MM.1S (cell line): ENCODE measurements at regions not wholly inside any gene's neighbourhood (a gene's known extent, or its start where the extent isn't known, plus 50 kb on each side); places are given as distances from the start of the nearest gene placed in this dataset.

Experiments
- DNase-seq: peaks from one replicate; pipeline ENCODE4 v3.0.0-alpha.2; 2015
- H2AFZ ChIP-seq: fragments of 300-600 bp; sonication (generic); 2 replicates; pipeline ENCODE4 v1.6.0; 2016; ENCODE audit warnings: antibody characterized with exemption, low read length
- H3F3A ChIP-seq: fragments of 300-600 bp; sonication (generic); 2 replicates; pipeline ENCODE4 v1.6.1; 2016; ENCODE audit warnings: mild to moderate bottlenecking, antibody characterized with exemption, low read length, moderate library complexity, mixed read lengths; ENCODE audit not compliant: insufficient read depth
- H3K27ac ChIP-seq: fragments of 300-600 bp; sonication (generic); 2 replicates; pipeline ENCODE4 v1.5.1; 2016; ENCODE audit warnings: mild to moderate bottlenecking, low read length
- H3K27me3 ChIP-seq: fragments of 300-600 bp; sonication (generic); replicated peaks from 2 replicates; pipeline ENCODE4 v1.6.0; 2016; ENCODE audit warnings: low read length; ENCODE audit not compliant: insufficient read depth
- H3K36me3 ChIP-seq: fragments of 300-600 bp; sonication (generic); replicated peaks from 2 replicates; pipeline ENCODE4 v1.6.1; 2016; ENCODE audit warnings: mild to moderate bottlenecking, low read length, mixed read lengths; ENCODE audit not compliant: insufficient read depth
- H3K4me1 ChIP-seq: fragments of 300-600 bp; sonication (generic); 2 replicates; pipeline ENCODE4 v1.6.1; 2016; ENCODE audit warnings: low read length, mixed read lengths
- H3K4me2 ChIP-seq: fragments of 300-600 bp; sonication (generic); 2 replicates; pipeline ENCODE4 v1.6.0; 2016; ENCODE audit warnings: low read depth, low read length
- H3K4me3 ChIP-seq: fragments of 300-600 bp; sonication (generic); 2 replicates; pipeline ENCODE4 v1.5.1; 2016; ENCODE audit warnings: low read length, mixed read lengths
- H3K79me2 ChIP-seq: fragments of 300-600 bp; sonication (generic); 2 replicates; pipeline ENCODE4 v1.6.1; 2016; ENCODE audit warnings: mixed run types, low read length, mixed read lengths
- H3K9ac ChIP-seq: fragments of 300-600 bp; sonication (generic); 2 replicates; pipeline ENCODE4 v1.6.1; 2016; ENCODE audit warnings: low read length, mixed read lengths
- H3K9me2 ChIP-seq: fragments of 300-600 bp; sonication (generic); replicated peaks from 2 replicates; pipeline ENCODE4 v1.6.1; 2016; ENCODE audit warnings: mild to moderate bottlenecking, low read length, mixed read lengths; ENCODE audit not compliant: insufficient read depth
- H3K9me3 ChIP-seq: fragments of 300-600 bp; sonication (generic); replicated peaks from 2 replicates; pipeline ENCODE4 v1.6.1; 2016; ENCODE audit warnings: mild to moderate bottlenecking, low read length, mixed read lengths; ENCODE audit not compliant: insufficient read depth
- H4K20me1 ChIP-seq: fragments of 300-600 bp; sonication (generic); 2 replicates; pipeline ENCODE4 v1.6.1; 2016; ENCODE audit warnings: mild to moderate bottlenecking, low read length, moderate library complexity, mixed read lengths; ENCODE audit not compliant: insufficient read depth
- EZH2 ChIP-seq: fragments of 300-600 bp; sonication (generic); optimal IDR thresholded peaks from 2 replicates; pipeline ENCODE3; 2017; ENCODE audit warnings: low read depth, mild to moderate bottlenecking, antibody characterized with exemption, low read length, mixed read lengths
- EZH2phosphoT487 ChIP-seq: fragments of 300-600 bp; sonication (generic); IDR thresholded peaks from 2 replicates; pipeline ENCODE4 v1.6.1; 2018; ENCODE audit warnings: antibody characterized with exemption, low read length
- TF ChIP-seq, protein P1 (sequence below): fragments of 300-600 bp; sonication (generic); IDR thresholded peaks from 2 replicates; pipeline ENCODE4 v1.5.1; 2016; ENCODE audit warnings: antibody characterized with exemption, low read length, mixed read lengths

DNA sequence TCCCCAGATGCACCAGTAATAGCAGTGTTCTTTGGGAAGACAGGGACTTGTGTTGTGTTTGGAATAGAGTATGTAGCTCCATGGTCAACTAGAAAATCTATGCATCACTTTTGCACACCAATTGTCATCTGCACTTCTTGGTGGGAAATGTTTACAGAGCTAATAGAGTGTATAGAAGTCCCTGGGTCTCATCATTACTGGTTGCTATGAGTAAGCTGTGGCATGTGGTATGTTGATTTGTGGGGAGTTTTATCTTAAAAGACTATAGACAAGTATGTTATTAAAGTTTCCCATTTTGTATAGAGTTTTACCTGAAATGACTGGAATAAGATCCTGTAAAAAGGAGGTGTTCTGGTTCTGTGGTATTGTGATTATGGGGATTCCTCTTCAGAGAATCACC lies 55.4 kb upstream of the PRSS1 start:
- peaks cover 3% of the 10 kb centered on the region; the same call in 1 of the 2 replicates for H3K4me1 ChIP-seq
- H3K9me2 ChIP-seq: no peaks in the 10 kb centered on the region
- H3F3A ChIP-seq: no peaks in the 10 kb centered on the region
- H3K27ac ChIP-seq: no peak overlapping the region
- H3K9me3 ChIP-seq: no peaks in the 10 kb centered on the region
- H3K27me3 ChIP-seq: no peaks in the 10 kb centered on the region
- no peak for TF ChIP-seq EZH2phosphoT487
- TF ChIP-seq, protein P1, sequence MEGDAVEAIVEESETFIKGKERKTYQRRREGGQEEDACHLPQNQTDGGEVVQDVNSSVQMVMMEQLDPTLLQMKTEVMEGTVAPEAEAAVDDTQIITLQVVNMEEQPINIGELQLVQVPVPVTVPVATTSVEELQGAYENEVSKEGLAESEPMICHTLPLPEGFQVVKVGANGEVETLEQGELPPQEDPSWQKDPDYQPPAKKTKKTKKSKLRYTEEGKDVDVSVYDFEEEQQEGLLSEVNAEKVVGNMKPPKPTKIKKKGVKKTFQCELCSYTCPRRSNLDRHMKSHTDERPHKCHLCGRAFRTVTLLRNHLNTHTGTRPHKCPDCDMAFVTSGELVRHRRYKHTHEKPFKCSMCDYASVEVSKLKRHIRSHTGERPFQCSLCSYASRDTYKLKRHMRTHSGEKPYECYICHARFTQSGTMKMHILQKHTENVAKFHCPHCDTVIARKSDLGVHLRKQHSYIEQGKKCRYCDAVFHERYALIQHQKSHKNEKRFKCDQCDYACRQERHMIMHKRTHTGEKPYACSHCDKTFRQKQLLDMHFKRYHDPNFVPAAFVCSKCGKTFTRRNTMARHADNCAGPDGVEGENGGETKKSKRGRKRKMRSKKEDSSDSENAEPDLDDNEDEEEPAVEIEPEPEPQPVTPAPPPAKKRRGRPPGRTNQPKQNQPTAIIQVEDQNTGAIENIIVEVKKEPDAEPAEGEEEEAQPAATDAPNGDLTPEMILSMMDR: no peak
- TF ChIP-seq EZH2: no peak
- H3K79me2 ChIP-seq: no peaks in the 10 kb centered on the region
- no peaks in the 10 kb centered on the region for H3K36me3 ChIP-seq
- no peaks in the 10 kb centered on the region for H4K20me1 ChIP-seq
- DNase-seq: no peak
- no peak overlapping the region for H2AFZ ChIP-seq
- H3K9ac ChIP-seq: no peak overlapping the region
- H3K4me3 ChIP-seq: no peak overlapping the region
- no peak overlapping the region for H3K4me2 ChIP-seq

- TF ChIP-seq EZH2 (no peak), EZH2phosphoT487 (no peak)
- TF ChIP-seq, protein P1: no peak
- Histone ChIP-seq H3K9me3 (no peaks in the 10 kb centered on the region), H4K20me1 (no peaks in the 10 kb centered on the region), H3K27me3 (no peaks in the 10 kb centered on the region), H3K79me2 (no peaks in the 10 kb centered on the region), H3K27ac (no peak overlapping the region), H3K4me3 (no peak overlapping the region), H3K4me1 (peaks cover 3% of the 10 kb centered on the region; the same call in 1 of the 2 replicates), H3K4me2 (no peak overlapping the region), H2AFZ (no peak overlapping the region), H3K36me3 (no peaks in the 10 kb centered on the region), H3K9me2 (no peaks in the 10 kb centered on the region), H3K9ac (no peak overlapping the region), H3F3A (no peaks in the 10 kb centered on the region)
- DNase-seq: no peak
Observed at GRCh38 chr7:142690554-142691182, 58.6 kb upstream of the PRSS1 start.

GRCh38 chr7:142689439-142690120 lies 59.7 kb upstream of the PRSS1 start:
- Histone ChIP-seq H3K9me3 (no peaks in the 10 kb centered on the region), H3K4me1 (peaks cover 3% of the 10 kb centered on the region; the same call in 1 of the 2 replicates), H3K27ac (no peak overlapping the region), H3K4me3 (no peak overlapping the region), H2AFZ (no peak overlapping the region), H3K4me2 (no peak overlapping the region), H3K36me3 (no peaks in the 10 kb centered on the region), H3K79me2 (no peaks in the 10 kb centered on the region), H3K27me3 (no peaks in the 10 kb centered on the region), H3K9ac (no peak overlapping the region), H4K20me1 (no peaks in the 10 kb centered on the region), H3F3A (no peaks in the 10 kb centered on the region), H3K9me2 (no peaks in the 10 kb centered on the region)
- no peak for DNase-seq
- no peak for TF ChIP-seq EZH2
- TF ChIP-seq, protein P1: 0 out of 2 replicates have a peak, but pooled peaks have one; percentile 6
- no peak for TF ChIP-seq EZH2phosphoT487
